Lung (tissue), 11 donors: ENCODE measurements at regions not wholly inside any gene's neighbourhood (a gene's known extent, or its start where the extent isn't known, plus 50 kb on each side); places are given as distances from the start of the nearest gene placed in this dataset.

Source experiments
- ATAC-seq: fragments of 200-7000 bp; cut with Tn5 transposase; one replicate; pipeline ENCODE4 v1.9.1; 2020; ENCODE audit warnings: moderate number of reproducible peaks; ENCODE audit not compliant: insufficient read depth, low FRiP score
- DNase-seq, 3 donors: peaks; one replicate each; pipeline ENCODE4 v3.0.0-alpha.2; 2013 to 2017
- H3K27ac ChIP-seq, 2 donors: one replicate each; pipeline ENCODE4 v1.5.1; 2013; ENCODE audit warnings: mild to moderate bottlenecking in 2 of 2, moderate library complexity in 2 of 2, control low read depth in 1 of 2, inconsistent platforms in 1 of 2, low read depth in 1 of 2, low read length in 1 of 2
- H3K27me3 ChIP-seq, 3 donors: one replicate each; pipeline ENCODE4 v1.5.1; 2013; ENCODE audit warnings: low read length in 2 of 3; ENCODE audit not compliant: control insufficient read depth in 3 of 3, insufficient read depth in 3 of 3
- H3K36me3 ChIP-seq, 4 donors: one replicate each; pipeline ENCODE4 v1.5.1; 2013; ENCODE audit warnings: low read length in 4 of 4, mild to moderate bottlenecking in 1 of 4, moderate library complexity in 1 of 4; ENCODE audit not compliant: control insufficient read depth in 4 of 4, insufficient read depth in 4 of 4
- H3K4me1 ChIP-seq, 5 donors: one replicate each; pipeline ENCODE4 v1.5.1; 2013; ENCODE audit warnings: low read length in 5 of 5, mild to moderate bottlenecking in 2 of 5, moderate library complexity in 1 of 5; ENCODE audit not compliant: control insufficient read depth in 5 of 5, insufficient read depth in 5 of 5
- H3K4me3 ChIP-seq: one replicate; pipeline ENCODE4 v1.5.1; 2013; ENCODE audit warnings: mild to moderate bottlenecking, control low read depth, moderate library complexity
- H3K9ac ChIP-seq, 2 donors: one replicate each; pipeline ENCODE4 v1.5.1; 2013; ENCODE audit warnings: low read length in 2 of 2, control low read depth in 1 of 2; ENCODE audit not compliant: insufficient read depth in 1 of 2
- H3K9me3 ChIP-seq, 4 donors: one replicate each; pipeline ENCODE4 v1.5.1; 2013; ENCODE audit warnings: low read length in 3 of 4, mild to moderate bottlenecking in 1 of 4, moderate library complexity in 1 of 4; ENCODE audit not compliant: control insufficient read depth in 4 of 4, insufficient read depth in 3 of 4
- CTCF ChIP-seq: IDR thresholded peaks from 2 replicates; pipeline ENCODE4 v1.5.1; 2012; ENCODE audit warnings: mild to moderate bottlenecking; ENCODE audit errors: control extremely low read depth, extremely low read depth
- WGBS, 2 donors: extraction: QIAGEN DNeasy Blood & Tissue Kit; methylation state at CpG; one replicate each; pipeline ENCODE4 v1.1.7; 2013; 5-methylcytosine and 5-hydroxymethylcytosine counted together
- donor health status: control.
- donor health status: control.
- donor health status: Bipolar disorder and iron deficiency.
- donor health status: healthy.
- donor health status: DM: yes; HTN: yes; CAD: no.

GRCh38 chr2:2950403-2950952, 427.1 kb downstream of the EIPR1 start:
- no peaks in the 10 kb centered on the region for H3K36me3 ChIP-seq
- no peaks in the 10 kb centered on the region for H3K27me3 ChIP-seq
- 65 to 79% methylated on average over 11 of the region's 11 CpGs for WGBS, 2 donors
- H3K9ac ChIP-seq = no peak overlapping the region
- ATAC-seq = no peak
- DNase-seq = peak; percentile 24 to 74 (median 53)
- H3K27ac ChIP-seq = no peak overlapping the region
- TF ChIP-seq CTCF = no peak
- H3K4me1 ChIP-seq = no peaks in the 10 kb centered on the region
- H3K9me3 ChIP-seq = peaks cover 0 to 5% (median 0%) of the 10 kb centered on the region in 4 donors
- H3K4me3 ChIP-seq = no peak overlapping the region

- Histone ChIP-seq H3K36me3 (no peaks in the 10 kb centered on the region), H3K4me3 (no peak overlapping the region), H3K4me1 (no peaks in the 10 kb centered on the region), H3K27me3 (no peaks in the 10 kb centered on the region), H3K27ac (no peak overlapping the region), H3K9ac (no peak overlapping the region), H3K9me3 (peaks cover 0 to 10% (median 0%) of the 10 kb centered on the region in 4 donors)
- TF ChIP-seq CTCF = no peak
- DNase-seq (no peak), ATAC-seq (no peak)
Measured at GRCh38 chr2:2947406-2947805, 430.2 kb downstream of the EIPR1 start.

DNA sequence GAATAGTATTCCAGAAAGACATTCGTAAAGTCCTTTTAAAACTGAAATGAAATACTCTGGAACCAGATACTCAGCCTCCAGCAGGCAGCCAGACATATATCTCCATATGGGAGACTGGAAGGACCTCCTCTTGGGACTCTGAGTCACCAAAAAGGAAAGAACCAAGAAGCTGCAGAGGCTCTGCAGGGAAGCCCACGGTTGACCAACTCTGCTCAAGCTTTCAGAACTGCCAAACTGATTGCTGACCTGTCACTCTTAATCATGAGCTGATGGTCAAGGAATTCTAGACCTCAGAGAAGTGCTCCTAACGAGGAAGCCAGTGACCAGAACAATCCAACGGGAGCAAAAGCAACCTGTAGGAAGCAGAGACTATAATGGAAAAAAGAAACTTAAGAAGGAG, 434.7 kb downstream of the EIPR1 start:
- WGBS, 2 donors = 69 to 78% methylated on average over 4 of the region's 4 CpGs
- H3K4me1 ChIP-seq = peaks cover 0 to 2% (median 0%) of the 10 kb centered on the region in 5 donors
- peaks cover 0 to 19% (median 0%) of the 10 kb centered on the region in 4 donors for H3K9me3 ChIP-seq
- no peak for ATAC-seq
- no peaks in the 10 kb centered on the region for H3K36me3 ChIP-seq
- H3K27me3 ChIP-seq = no peaks in the 10 kb centered on the region
- no peak overlapping the region for H3K4me3 ChIP-seq
- DNase-seq = no peak
- TF ChIP-seq CTCF = no peak
- no peak overlapping the region for H3K27ac ChIP-seq
- H3K9ac ChIP-seq = no peak overlapping the region

- Histone ChIP-seq H3K27me3 (no peaks in the 10 kb centered on the region), H3K4me3 (no peak overlapping the region), H3K36me3 (no peaks in the 10 kb centered on the region), H3K9me3 (peaks cover 0 to 19% (median 0%) of the 10 kb centered on the region in 4 donors), H3K9ac (no peak overlapping the region), H3K4me1 (peaks cover 0 to 2% (median 0%) of the 10 kb centered on the region in 5 donors), H3K27ac (no peak overlapping the region)
- TF ChIP-seq CTCF = no peak
- DNase-seq = no peak
- 74 to 86% methylated on average over 5 of the region's 5 CpGs for WGBS, 2 donors
- ATAC-seq = no peak
Measured at GRCh38 chr2:2942225-2942624, 435.4 kb downstream of the EIPR1 start.
